IMR-90 (cell line): ENCODE measurements at regions not wholly inside any gene's neighbourhood (a gene's known extent, or its start where the extent isn't known, plus 50 kb on each side); places are given as distances from the start of the nearest gene placed in this dataset.

Experiments
- ATAC-seq: fragments of 200-7000 bp; cut with Tn5 transposase; 2 replicates; pipeline ENCODE4 v1.9.1; 2020; ENCODE audit warnings: low read depth, mild to moderate bottlenecking, moderate library complexity
- BruUV-seq: library from RNA; stranded (reverse); fragments of 400-500 nt; replicated peaks from 2 replicates; lab custom pipeline; 2021; lab: Mats Ljungman, UMichigan
- CTCF ChIA-PET: fragments of 300-600 bp; formaldehyde crosslinking; extraction: SDS; loops from one replicate; lab custom pipeline; 2021; ENCODE audit warnings: antibody characterized with exemption; lab: Yijun Ruan, JAX
- POLR2A ChIA-PET: fragments of 300-600 bp; sonication (Branson Sonifier 250); formaldehyde crosslinking; loops from one replicate; lab custom pipeline; 2022; ENCODE audit warnings: antibody characterized with exemption; ENCODE audit not compliant: unreplicated experiment; lab: Charles Lee
- DNase-seq: peaks from one replicate; pipeline ENCODE4 v3.0.0; 2013
- H2AFZ ChIP-seq: replicated peaks from 2 replicates; pipeline ENCODE3; 2013; ENCODE audit warnings: low read length, mild to moderate bottlenecking; ENCODE audit not compliant: poor library complexity
- H2AK5ac ChIP-seq: 2 replicates; pipeline ENCODE4 v1.6.1; 2013; ENCODE audit warnings: low read depth, low read length, inconsistent platforms
- H2AK9ac ChIP-seq: replicated peaks from 2 replicates; pipeline ENCODE3; 2013; ENCODE audit warnings: mild to moderate bottlenecking, low read depth, low read length, moderate library complexity; ENCODE audit not compliant: poor library complexity
- H2BK120ac ChIP-seq: 2 replicates; pipeline ENCODE4 v1.6.1; 2013; ENCODE audit warnings: low read depth, low read length, inconsistent platforms
- H2BK15ac ChIP-seq: 3 replicates; pipeline ENCODE4 v1.6.1; 2013; ENCODE audit warnings: low read depth, low read length, inconsistent platforms
- H2BK20ac ChIP-seq: 2 replicates; pipeline ENCODE4 v1.6.1; 2013; ENCODE audit warnings: low read depth, mild to moderate bottlenecking, inconsistent platforms, low read length, moderate library complexity
- H2BK5ac ChIP-seq: 2 replicates; pipeline ENCODE4 v1.6.1; 2013; ENCODE audit warnings: mild to moderate bottlenecking, low read depth, low read length, inconsistent platforms; ENCODE audit not compliant: poor library complexity, severe bottlenecking
- H3K14ac ChIP-seq: replicated peaks from 2 replicates; pipeline ENCODE4 v1.6.1; 2013; ENCODE audit warnings: low read depth, low read length, inconsistent platforms
- H3K18ac ChIP-seq: 2 replicates; pipeline ENCODE4 v1.6.1; 2013; ENCODE audit warnings: low read depth, low read length, control low read depth
- H3K23ac ChIP-seq: 2 replicates; pipeline ENCODE4 v1.6.1; 2013; ENCODE audit warnings: low read depth, low read length, inconsistent platforms
- H3K27ac ChIP-seq: 2 replicates; pipeline ENCODE4 v1.5.1; 2013; ENCODE audit warnings: mild to moderate bottlenecking, control low read depth, low read length; ENCODE audit not compliant: insufficient read depth
- H3K27me3 ChIP-seq: 2 replicates; pipeline ENCODE4 v1.6.1; 2013; ENCODE audit warnings: low read length; ENCODE audit not compliant: control insufficient read depth, insufficient read depth
- H3K36me3 ChIP-seq: 2 replicates; pipeline ENCODE4 v1.6.1; 2013; ENCODE audit warnings: low read length, mixed read lengths; ENCODE audit not compliant: control insufficient read depth, insufficient read depth
- H3K4ac ChIP-seq: 2 replicates; pipeline ENCODE4 v1.6.1; 2013; ENCODE audit warnings: low read depth, low read length, inconsistent platforms
- H3K4me1 ChIP-seq: 2 replicates; pipeline ENCODE4 v1.6.1; 2013; ENCODE audit warnings: low read length, mixed read lengths; ENCODE audit not compliant: control insufficient read depth, insufficient read depth
- H3K4me2 ChIP-seq: 2 replicates; pipeline ENCODE4 v1.6.1; 2013; ENCODE audit warnings: low read depth, mild to moderate bottlenecking, control low read depth, low read length, moderate library complexity
- H3K4me3 ChIP-seq: 2 replicates; pipeline ENCODE4 v1.5.1; 2013; ENCODE audit warnings: low read depth, mild to moderate bottlenecking, control low read depth, low read length, moderate library complexity; ENCODE audit not compliant: insufficient read depth
- H3K56ac ChIP-seq: 2 replicates; pipeline ENCODE4 v1.6.1; 2013; ENCODE audit warnings: low read length, inconsistent platforms; ENCODE audit not compliant: insufficient read depth; ENCODE audit errors: extremely low read depth
- H3K79me1 ChIP-seq, 2 experiments: 2 replicates each; pipeline ENCODE4 v1.6.1; 2013; ENCODE audit warnings: low read length in 2 of 2, inconsistent platforms in 1 of 2, low read depth in 1 of 2
- H3K9ac ChIP-seq: 2 replicates; pipeline ENCODE4 v1.6.1; 2013; ENCODE audit warnings: low read depth, low read length, control low read depth
- H3K9me1 ChIP-seq: 2 replicates; pipeline ENCODE4 v1.6.1; 2013; ENCODE audit warnings: low read length, inconsistent platforms; ENCODE audit not compliant: insufficient read depth
- H3K9me3 ChIP-seq: 2 replicates; pipeline ENCODE4 v1.6.1; 2013; ENCODE audit warnings: low read length; ENCODE audit not compliant: control insufficient read depth, insufficient read depth
- H4K20me1 ChIP-seq: 2 replicates; pipeline ENCODE4 v1.6.1; 2013; ENCODE audit warnings: low read length, inconsistent platforms; ENCODE audit not compliant: insufficient read depth
- H4K5ac ChIP-seq: 2 replicates; pipeline ENCODE4 v1.6.1; 2013; ENCODE audit warnings: mild to moderate bottlenecking, low read depth, low read length, control low read depth
- H4K8ac ChIP-seq, 2 experiments: 2 replicates each; pipeline ENCODE4 v1.6.1; 2013; ENCODE audit warnings: low read depth in 2 of 2, low read length in 2 of 2, control low read depth in 1 of 2, inconsistent platforms in 1 of 2
- H4K91ac ChIP-seq: 2 replicates; pipeline ENCODE4 v1.6.1; 2013; ENCODE audit warnings: low read depth, low read length, inconsistent platforms; ENCODE audit not compliant: insufficient read depth
- CEBPB ChIP-seq: IDR thresholded peaks from 2 replicates; pipeline ENCODE4 v1.6.1; 2012; ENCODE audit warnings: low read depth, low read length, improper control_type of control experiment
- CHD1 ChIP-seq: IDR thresholded peaks from 2 replicates; pipeline ENCODE4 v1.6.1; 2012; ENCODE audit warnings: low read depth, low read length, improper control_type of control experiment
- FOS ChIP-seq: fragments of 150-350 bp; IDR thresholded peaks from 2 replicates; pipeline ENCODE4 v1.6.1; 2016; ENCODE audit warnings: low read depth, low read length
- MAFK ChIP-seq: IDR thresholded peaks from 2 replicates; pipeline ENCODE4 v1.6.1; 2012; ENCODE audit warnings: low read depth, low read length, improper control_type of control experiment
- MAZ ChIP-seq: IDR thresholded peaks from 2 replicates; pipeline ENCODE4 v1.6.1; 2012; ENCODE audit warnings: low read depth, mild to moderate bottlenecking, low read length, improper control_type of control experiment, moderate library complexity, borderline replicate concordance
- MXI1 ChIP-seq: IDR thresholded peaks from 2 replicates; pipeline ENCODE4 v1.6.1; 2012; ENCODE audit warnings: low read depth, mild to moderate bottlenecking, low read length, moderate library complexity, borderline replicate concordance
- POLR2A ChIP-seq: IDR thresholded peaks from 2 replicates; pipeline ENCODE4 v1.6.1; 2012; ENCODE audit warnings: mild to moderate bottlenecking, low read depth, low read length
- RAD21 ChIP-seq: IDR thresholded peaks from 2 replicates; pipeline ENCODE4 v1.6.1; 2012; ENCODE audit warnings: low read length, improper control_type of control experiment
- RCOR1 ChIP-seq: IDR thresholded peaks from 2 replicates; pipeline ENCODE4 v1.6.1; 2012; ENCODE audit warnings: mild to moderate bottlenecking, low read length, improper control_type of control experiment; ENCODE audit not compliant: insufficient replicate concordance
- RFX5 ChIP-seq: IDR thresholded peaks from 2 replicates; pipeline ENCODE4 v1.8.0; 2012; ENCODE audit warnings: low read depth, mild to moderate bottlenecking, low read length, moderate library complexity
- SMC3 ChIP-seq: fragments of 150-350 bp; IDR thresholded peaks from 2 replicates; pipeline ENCODE4 v1.6.1; 2016; ENCODE audit warnings: low read depth, mild to moderate bottlenecking, antibody characterized with exemption, low read length, moderate library complexity
- WGBS, 2 experiments: methylation state at CpG; one replicate each; pipeline versions ENCODE4 v1.1.5 to v1.1.7; 2013; ENCODE audit warnings: missing lambda C conversion rate in 2 of 2; ENCODE audit not compliant: insufficient read length in 1 of 2; ENCODE audit errors: extremely low coverage in 2 of 2; 5-methylcytosine and 5-hydroxymethylcytosine counted together
- dilution Hi-C: fragments of 300-500 bp; cut with HindIII; formaldehyde crosslinking; loops from one replicate; pipeline ENCODE4 v1.14.3; 2018; ENCODE audit warnings: low sequenced_read_pairs; ENCODE audit not compliant: unreplicated experiment
- in situ Hi-C: fragments of 300-500 bp; cut with MboI; formaldehyde crosslinking; loops from 3 replicates; pipeline ENCODE4 v1.14.3; 2019; ENCODE audit warnings: low sequenced_read_pairs, inconsistent platforms, mixed read lengths
- intact Hi-C: fragments of 100-400 bp; cut with micrococcal nuclease; formaldehyde crosslinking; loops from 2 replicates; pipeline ENCODE4 v1.10.0; 2022
- TF ChIP-seq, protein P1 (sequence below): conservative IDR thresholded peaks from 2 replicates; pipeline ENCODE4 v1.5.1; 2012; ENCODE audit warnings: mild to moderate bottlenecking, low read depth, low read length, improper control_type of control experiment
- TF ChIP-seq, protein P2 (sequence below): fragments of 150-350 bp; IDR thresholded peaks from 2 replicates; pipeline ENCODE4 v1.6.1; 2017; ENCODE audit warnings: mild to moderate bottlenecking, antibody characterized with exemption, low read length, low read depth
- TF ChIP-seq, protein P3 (sequence below): fragments of 150-350 bp; IDR thresholded peaks from 2 replicates; pipeline ENCODE4 v1.6.1; 2016; ENCODE audit warnings: low read depth, mild to moderate bottlenecking, low read length, moderate library complexity, borderline replicate concordance

DNA sequence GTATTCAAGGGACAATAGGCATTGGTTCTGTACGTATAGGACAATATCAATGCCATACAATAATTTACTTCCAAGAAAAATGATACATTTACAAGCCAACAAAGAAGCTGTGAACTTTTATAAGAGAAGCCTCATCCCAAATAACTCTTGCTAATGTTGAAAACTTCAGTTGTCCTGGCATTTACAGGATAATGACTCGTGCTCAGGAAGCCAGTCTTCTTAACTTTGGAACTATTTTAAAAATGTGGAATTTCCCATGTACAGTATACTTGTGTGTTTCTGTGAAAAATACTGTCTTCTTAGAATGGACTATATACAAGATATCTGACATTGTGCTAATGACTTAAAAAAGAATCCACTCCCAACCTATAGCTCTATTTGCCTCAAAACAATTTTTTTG lies 1479.3 kb upstream of the CDH9 start:
- no peaks in the 10 kb centered on the region for H3K79me1 ChIP-seq
- no peak overlapping the region for H2AK5ac ChIP-seq
- no peak overlapping the region for H3K9ac ChIP-seq
- no CpG with 5 or more reads among the region's 2 CpGs for WGBS, 2 experiments
- no peak overlapping the region for H2BK120ac ChIP-seq
- CTCF ChIA-PET = no interaction called here
- H3K36me3 ChIP-seq = no peaks in the 10 kb centered on the region
- H3K9me3 ChIP-seq = peaks cover 2% of the 10 kb centered on the region; the same call in 1 of the 2 replicates
- TF ChIP-seq POLR2A (no peak), RCOR1 (no peak), RAD21 (no peak), CHD1 (no peak), RFX5 (no peak), MXI1 (no peak), CEBPB (no peak), SMC3 (no peak), FOS (no peak), MAFK (no peak), MAZ (no peak)
- TF ChIP-seq, protein P1, sequence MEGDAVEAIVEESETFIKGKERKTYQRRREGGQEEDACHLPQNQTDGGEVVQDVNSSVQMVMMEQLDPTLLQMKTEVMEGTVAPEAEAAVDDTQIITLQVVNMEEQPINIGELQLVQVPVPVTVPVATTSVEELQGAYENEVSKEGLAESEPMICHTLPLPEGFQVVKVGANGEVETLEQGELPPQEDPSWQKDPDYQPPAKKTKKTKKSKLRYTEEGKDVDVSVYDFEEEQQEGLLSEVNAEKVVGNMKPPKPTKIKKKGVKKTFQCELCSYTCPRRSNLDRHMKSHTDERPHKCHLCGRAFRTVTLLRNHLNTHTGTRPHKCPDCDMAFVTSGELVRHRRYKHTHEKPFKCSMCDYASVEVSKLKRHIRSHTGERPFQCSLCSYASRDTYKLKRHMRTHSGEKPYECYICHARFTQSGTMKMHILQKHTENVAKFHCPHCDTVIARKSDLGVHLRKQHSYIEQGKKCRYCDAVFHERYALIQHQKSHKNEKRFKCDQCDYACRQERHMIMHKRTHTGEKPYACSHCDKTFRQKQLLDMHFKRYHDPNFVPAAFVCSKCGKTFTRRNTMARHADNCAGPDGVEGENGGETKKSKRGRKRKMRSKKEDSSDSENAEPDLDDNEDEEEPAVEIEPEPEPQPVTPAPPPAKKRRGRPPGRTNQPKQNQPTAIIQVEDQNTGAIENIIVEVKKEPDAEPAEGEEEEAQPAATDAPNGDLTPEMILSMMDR = no peak
- TF ChIP-seq, protein P2, sequence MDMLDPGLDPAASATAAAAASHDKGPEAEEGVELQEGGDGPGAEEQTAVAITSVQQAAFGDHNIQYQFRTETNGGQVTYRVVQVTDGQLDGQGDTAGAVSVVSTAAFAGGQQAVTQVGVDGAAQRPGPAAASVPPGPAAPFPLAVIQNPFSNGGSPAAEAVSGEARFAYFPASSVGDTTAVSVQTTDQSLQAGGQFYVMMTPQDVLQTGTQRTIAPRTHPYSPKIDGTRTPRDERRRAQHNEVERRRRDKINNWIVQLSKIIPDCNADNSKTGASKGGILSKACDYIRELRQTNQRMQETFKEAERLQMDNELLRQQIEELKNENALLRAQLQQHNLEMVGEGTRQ = no peak
- TF ChIP-seq, protein P3, sequence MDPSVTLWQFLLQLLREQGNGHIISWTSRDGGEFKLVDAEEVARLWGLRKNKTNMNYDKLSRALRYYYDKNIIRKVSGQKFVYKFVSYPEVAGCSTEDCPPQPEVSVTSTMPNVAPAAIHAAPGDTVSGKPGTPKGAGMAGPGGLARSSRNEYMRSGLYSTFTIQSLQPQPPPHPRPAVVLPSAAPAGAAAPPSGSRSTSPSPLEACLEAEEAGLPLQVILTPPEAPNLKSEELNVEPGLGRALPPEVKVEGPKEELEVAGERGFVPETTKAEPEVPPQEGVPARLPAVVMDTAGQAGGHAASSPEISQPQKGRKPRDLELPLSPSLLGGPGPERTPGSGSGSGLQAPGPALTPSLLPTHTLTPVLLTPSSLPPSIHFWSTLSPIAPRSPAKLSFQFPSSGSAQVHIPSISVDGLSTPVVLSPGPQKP = no peak
- H2BK15ac ChIP-seq = no peak overlapping the region
- H3K4me3 ChIP-seq = no peak overlapping the region
- H3K4ac ChIP-seq = no peak overlapping the region
- no peaks in the 10 kb centered on the region for H3K27me3 ChIP-seq
- H3K14ac ChIP-seq = no peak overlapping the region
- no peak overlapping the region for H2BK20ac ChIP-seq
- no peak overlapping the region for H2AFZ ChIP-seq
- H3K27ac ChIP-seq = no peak overlapping the region
- no peak overlapping the region for H3K23ac ChIP-seq
- intact Hi-C loops (no loop called here), in situ Hi-C loops (no loop called here), dilution Hi-C loops (no loop called here)
- no peak for DNase-seq
- H2BK5ac ChIP-seq = no peak overlapping the region
- H3K18ac ChIP-seq = no peak overlapping the region
- no peaks in the 10 kb centered on the region for H4K20me1 ChIP-seq
- H4K8ac ChIP-seq = no peak overlapping the region
- no peak overlapping the region for H2AK9ac ChIP-seq
- H4K5ac ChIP-seq = no peak overlapping the region
- POLR2A ChIA-PET = no interaction called here
- H3K9me1 ChIP-seq = no peaks in the 10 kb centered on the region
- no peak overlapping the region for H4K91ac ChIP-seq
- no TSS peak for BruUV-seq
- no peak for ATAC-seq
- H3K56ac ChIP-seq = no peak overlapping the region
- H3K4me1 ChIP-seq = no peaks in the 10 kb centered on the region
- H3K4me2 ChIP-seq = no peak overlapping the region
